LHCN-M2 (cell line): ENCODE measurements at regions not wholly inside any gene's neighbourhood (a gene's known extent, or its start where the extent isn't known, plus 50 kb on each side); places are given as distances from the start of the nearest gene placed in this dataset.
A peak's percentile ranks its signal among the peaks of the same experiment; 100 is the strongest.

ENCODE experiments used
- DNase-seq: peaks from one replicate; pipeline ENCODE4 v3.0.0-alpha.2; 2012; ENCODE audit warnings: low read depth

DNA sequence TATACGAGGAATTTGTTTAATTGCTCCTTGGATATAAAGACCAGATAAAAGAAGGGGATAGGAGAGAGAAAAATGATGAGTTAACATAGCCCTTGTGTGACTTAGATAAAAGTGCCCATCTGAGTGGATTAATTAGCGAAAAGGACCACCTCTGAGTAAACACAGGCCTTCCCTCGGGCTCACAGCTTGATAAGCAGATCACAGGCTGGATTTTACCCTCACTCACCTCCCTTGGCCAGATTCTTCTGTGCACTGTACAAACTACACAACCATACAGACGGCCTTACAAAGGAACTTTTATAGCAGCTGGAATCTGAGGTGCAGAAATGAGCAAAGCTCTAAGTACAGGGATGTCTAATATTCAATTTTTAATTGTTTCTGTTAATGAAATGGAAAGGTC, 112.4 kb upstream of the STT3B start:
- no peak for DNase-seq

DNA sequence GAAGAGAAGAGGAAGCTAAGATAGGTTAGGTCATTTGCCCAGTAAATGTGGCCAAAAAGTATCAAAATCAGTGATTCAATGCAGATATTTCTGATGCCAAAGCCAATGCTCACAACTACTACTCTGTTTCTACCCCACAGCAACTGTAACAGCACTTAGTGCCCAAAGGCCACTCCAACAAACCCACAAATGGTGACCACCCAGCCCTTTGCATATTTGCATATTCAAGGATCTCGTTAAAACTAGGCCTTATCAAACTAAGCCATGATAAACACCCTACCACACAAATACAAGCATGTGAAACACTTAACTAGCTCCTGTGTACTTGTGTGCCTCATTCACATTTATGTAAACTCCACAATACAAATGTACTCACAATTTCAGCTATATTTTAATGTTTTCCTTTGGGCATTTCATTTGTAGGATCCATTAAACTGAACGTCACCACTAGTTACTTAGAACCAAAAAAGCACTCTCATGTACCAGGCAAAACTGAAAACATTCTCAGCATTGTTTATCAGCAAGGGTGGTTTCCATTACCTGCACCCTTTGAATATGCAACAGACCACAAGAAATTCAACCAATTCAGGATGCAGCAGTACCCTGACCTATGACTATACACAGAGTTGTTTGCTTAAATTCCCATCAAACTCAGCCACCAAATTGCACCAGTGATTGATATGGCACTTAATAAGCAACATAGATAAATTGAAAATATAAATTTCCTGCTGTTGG, 111.2 kb upstream of the STT3B start:
- no peak for DNase-seq

DNA sequence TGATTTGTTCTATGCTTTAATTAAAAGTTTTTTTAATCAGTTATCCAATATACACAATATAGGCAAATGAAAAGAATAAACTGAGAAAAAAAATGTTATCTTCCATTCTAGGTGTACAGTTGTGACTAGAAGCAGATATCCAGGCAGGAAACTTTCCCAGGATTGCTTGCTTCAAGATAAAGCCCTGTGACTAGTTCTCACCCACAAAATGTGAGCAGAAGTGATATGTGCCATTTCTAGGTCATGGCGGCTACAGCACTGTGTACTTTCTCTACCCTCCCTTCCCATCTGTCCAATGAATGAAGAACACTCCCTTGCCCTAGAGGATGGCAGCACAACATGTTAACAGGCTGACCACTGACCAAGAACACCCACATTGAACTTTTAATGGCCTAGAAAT, 110.5 kb upstream of the STT3B start:
- DNase-seq: no peak

DNA sequence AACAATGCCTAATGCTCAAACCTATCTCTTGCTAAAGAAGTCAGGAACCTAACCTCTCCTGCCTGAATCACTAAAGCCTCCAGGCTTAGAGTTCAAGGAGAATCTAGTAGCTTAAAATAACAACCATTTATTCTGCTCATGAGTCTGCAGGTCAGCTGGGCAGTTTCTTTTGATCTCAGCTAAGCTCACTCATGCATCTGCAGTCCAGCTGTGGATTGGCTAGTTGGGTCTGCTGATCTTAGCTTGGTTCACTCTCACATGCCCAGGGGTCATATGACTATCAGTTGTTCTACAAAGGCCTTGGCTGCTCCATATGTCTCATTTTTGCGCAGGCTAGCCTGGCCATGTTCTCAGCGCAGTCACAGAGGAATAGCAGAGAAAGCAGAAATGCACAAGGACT, 109.2 kb upstream of the STT3B start:
- DNase-seq: peak; percentile 57

DNA sequence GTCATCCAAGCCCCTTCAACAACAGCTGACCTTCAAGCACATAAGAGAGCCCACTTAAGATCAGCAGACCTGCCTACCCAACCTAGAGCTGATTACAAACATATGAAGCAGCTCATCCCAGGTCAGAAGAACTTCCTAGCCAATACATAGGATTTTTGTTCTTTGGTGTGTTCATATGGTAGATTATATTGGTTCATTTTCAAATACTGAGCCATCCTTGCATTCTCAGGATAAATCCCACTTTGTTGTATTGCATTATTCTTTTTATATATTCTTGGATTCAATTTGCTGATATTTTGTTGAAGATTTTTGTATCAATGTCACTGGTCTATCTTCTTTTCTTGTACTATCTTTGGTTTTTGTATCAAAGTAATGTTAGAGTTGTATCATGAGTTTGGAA, 107.3 kb upstream of the STT3B start:
- DNase-seq: no peak

DNA sequence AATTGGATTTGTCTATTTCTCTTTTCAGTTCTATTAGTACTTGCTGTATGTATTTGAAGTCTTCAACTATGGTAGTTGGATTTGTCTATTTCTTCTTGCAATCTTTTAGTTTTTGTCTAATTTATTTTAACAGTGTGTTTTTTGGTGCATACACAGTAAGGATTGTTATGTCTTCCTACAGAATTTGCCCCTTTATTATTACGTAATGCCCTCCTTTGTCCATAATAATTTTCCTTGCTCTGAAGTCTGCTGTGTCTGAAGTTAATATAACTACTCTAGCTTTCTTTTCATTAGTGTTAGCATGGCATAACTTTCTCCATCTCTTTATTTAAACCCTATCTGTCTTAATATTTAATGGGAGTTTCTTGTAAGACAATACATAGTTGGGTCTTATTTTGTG, 105.1 kb upstream of the STT3B start:
- DNase-seq: no peak

DNA sequence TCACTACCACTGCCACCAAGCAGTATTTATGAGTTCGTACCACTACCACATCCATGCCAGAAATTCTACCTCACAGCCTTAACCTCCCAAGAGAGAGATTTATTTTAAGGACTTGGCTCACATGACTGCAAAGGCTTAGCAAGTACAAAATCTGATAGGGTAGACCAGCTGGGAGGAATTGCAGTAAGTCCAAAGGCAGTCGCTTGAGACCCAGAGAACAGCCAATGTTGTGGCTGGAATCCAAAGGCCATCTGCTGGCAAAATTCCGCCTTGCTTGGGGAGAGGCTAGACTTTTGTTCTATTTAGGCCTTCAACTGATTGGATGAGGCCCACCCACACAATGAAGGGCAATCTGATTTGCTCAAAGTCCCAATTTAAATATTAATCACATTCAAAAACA, 101.4 kb upstream of the STT3B start:
- DNase-seq: no peak

DNA sequence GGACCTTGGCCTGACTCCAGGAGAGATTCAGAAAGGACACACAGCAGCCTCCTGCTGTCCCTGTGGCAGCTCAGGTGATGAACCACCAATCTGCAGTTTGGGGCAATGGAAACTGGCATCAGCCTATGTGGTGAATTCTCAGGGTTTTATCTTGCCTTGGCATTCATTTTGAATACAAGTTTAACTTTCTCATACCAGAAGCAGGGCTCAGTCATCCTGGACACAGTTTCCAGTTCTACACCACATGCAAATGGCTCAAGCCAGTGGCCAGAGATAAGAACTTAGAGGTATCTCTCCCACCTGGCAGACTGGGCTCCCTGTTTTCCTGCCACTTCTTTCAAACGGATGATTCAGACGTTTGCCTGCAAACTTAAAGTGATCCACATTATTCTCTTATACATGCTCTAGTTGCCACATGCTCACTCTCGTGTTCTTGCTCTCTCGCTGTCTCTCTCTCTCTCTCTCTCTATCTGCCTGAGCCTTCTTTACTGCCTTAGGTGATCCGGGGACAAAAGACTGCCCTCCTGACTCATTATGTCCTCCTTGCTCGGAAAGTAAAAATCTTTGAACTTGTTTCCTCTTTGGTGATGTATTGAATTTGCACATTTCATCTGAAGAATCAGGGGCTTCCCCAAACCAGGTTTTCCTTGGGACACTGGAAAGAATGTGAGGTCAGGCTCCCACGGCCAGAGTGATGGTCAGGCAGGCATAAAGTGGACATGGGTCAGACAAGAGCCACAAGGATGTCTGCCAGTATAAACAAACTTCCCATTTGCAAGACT, 99.6 kb upstream of the STT3B start:
- peak; percentile 13 for DNase-seq

DNA sequence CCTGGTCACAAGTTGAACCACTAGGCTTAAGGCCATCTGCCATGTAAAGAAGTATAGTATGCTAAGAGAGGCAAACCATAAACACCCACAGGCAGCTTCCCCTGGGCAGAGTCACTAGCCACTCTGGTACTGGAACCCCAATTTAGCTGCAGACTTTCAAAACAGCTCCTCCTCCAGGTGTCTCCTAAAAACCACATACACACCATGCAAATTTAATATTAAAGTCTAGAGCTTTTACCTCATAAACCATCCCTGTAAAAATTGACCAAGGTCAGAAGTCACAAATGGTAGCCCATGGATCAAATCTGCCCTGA, 99.1 kb upstream of the STT3B start:
- no peak for DNase-seq

DNA sequence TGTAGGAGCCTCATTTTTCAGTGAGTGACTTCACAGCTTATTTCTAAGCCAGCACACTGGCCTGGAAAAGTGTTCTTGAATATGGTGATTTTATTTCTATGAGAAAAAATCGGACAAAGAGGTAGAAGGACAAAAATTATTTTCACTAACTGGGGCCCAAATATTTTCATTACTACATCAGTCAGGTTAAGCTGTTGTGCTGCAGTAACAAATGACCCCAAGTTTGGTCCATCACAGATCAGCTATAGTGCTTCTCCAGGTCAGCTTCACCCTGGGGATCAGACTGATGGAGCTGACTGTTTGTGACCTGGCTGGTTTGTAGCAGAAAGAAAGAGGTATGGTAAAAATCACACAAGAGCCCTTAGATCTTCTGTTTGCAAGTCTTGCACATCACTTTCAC, 97.9 kb upstream of the STT3B start:
- no peak for DNase-seq

DNA sequence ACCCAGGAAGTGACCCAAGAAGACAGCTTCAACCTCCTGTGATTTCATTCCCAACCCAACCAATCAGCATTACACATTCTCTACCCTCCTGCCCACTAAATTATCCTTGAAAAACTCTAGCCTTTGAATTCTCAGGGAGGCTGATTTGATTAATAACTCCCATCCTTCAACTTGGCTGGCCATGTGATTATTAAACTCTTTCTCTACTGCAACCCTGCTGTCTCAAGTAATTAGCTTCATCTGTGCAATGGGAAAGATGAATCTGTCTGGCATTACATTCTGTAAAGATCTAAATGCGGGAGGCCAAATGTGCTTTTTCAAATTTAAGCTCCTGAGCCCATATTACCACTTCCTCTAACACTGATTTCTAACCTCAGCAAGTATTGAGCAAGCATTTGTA, 95.9 kb upstream of the STT3B start:
- no peak for DNase-seq

DNA sequence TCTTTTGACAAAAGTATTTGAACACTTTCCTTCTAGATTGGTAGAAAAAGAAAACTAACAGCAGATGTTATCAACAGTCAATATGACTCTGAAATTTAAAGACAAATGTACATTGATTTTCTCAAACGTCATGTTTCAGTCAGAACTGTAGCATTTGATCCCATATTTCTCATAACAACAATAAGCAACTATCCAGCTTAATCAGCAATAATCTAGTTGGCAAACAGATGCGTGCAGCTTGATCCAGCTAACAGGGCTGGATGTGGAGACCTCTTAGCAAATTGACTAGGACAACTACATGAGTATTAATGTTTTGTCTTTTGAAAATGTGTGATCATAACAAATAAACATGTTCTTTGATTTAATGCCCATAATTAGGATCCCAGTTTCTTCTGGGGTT, 94.0 kb upstream of the STT3B start:
- DNase-seq: no peak

DNA sequence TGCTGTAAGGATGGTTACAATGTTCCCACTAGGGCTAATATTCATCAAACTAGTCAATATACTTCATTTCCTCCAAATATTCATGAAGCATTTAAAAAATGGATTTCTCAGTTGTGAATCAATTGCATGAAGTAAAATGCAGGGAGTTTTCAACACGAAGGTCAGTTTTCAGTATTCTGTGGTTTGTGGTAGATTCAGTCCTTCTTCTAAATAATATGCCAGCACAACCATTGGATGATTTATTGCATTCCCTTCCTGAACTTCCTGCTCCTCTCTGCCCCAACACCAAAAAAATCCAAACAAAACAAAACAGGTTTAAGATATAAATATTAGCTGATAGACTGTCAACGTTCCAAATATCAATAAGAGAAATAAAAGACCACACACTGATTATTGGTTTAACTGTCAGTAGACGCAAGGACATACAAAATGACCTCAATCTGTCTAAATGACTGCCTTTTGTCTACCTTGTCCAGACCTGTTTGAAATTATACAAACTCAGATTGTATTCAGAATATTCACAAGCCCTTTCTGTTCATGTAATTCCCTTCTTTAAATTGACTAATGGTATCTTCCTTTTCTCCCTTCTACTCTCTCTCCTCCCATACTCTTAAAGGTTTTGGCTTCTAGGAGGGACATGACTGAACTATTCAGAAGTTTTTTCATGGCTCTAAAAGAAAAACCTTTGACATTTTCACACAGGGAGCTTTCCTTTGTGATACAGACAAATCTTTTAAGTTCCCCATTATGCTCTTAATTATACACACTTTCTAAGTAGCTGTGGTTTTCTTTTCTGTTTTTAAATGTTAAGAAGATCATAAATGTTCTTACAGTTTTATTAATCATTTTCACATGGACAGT, 92.6 kb upstream of the STT3B start:
- DNase-seq: peak; percentile 14

DNA sequence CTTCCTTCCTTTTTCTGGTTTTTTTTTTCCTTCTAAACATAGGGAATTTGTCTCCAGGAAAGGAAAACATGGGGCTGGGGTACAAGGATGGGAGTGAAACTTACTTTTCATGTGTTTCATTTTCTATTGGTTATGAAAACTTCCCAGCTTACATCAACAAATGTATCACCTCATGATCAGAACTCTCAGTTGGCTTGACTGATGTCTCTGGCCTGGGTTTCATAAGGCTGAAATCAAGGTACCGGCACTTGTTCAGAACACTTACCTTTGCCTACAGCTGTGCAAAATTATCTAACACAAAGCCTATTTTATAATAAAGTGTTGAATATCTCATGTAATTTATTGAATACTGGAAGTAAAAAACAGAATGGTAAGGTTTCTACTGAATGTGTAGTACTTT, 91.8 kb upstream of the STT3B start:
- DNase-seq: no peak

DNA sequence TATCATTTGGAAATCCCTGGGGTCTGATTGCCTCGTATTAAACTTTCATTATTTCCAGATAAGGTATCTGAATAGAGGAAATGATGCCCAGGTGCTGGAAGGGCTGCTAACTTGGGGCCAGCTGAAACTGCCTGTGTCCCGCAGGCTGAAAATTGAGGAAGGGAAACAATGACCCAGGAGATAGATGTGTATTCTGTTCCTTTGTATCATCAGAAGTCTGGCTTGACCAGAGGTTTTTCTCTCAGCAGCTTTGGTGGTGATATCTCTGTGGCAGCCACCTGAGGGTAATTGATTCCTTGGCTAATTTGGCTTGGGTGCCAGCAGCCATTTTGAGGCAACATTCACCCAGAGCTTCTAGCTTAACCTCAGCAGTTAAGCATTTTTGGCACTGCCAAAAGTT, 90.0 kb upstream of the STT3B start:
- DNase-seq: no peak

DNA sequence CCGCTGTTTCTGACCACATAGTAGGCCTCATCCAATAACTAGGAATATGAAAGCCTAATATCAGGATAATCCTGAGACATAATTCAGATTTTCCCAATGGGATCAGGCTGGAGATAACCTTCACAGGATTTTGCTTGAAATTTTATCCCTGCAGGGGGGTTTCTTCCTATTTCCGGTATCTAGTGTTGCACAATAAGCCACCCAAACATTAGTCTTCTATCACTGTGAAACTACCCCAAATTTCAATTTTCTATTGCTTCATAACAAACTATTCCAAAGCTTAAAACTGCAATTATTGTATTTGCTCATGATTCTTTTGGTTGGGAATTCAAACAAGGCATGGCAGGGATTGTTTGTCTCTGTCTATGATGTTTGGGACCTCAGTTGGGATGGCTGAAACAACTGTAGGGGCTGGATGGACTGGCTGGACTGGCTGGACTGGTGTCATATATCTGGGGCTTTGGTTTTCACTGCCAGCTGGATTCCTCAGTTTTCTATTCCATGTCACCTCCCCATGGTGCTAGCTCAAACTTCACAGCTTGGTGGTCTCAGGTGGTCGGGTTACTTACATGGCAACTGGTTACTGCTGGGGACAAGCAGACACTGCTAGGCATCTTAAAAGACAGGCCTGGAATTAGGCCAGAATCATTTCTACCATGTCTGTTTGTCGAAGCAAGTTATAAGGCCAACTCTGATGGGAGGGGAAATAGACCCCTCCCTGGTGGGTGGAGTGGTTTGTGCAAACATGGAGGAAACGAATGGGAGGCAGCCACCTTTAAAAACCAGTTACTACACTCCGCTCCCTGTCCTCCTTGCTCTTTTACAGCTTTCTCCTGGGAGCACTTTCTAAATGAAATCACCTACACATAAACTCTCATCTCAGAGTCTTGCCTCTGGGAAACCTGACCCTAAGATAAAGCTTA, 88.2 kb upstream of the STT3B start:
- no peak for DNase-seq

DNA sequence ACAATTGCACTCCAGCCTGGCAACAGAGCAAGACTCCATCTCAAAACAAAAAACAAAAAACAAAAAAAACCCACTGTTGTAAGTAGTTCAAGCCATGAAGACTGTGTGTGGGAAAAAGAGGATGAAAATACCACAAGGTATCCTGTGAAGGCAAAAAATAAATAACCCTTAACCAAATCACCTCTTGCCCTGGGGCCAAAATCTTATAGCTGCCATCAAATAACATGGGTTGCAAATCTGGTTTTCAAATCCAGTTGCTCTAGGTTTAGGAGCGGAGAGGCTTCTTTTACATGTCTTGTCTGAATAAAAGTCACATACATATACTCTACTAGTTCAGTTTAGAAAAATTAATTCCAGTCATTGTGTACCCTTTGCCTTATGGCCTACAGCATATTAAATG, 87.0 kb upstream of the STT3B start:
- DNase-seq: no peak

DNA sequence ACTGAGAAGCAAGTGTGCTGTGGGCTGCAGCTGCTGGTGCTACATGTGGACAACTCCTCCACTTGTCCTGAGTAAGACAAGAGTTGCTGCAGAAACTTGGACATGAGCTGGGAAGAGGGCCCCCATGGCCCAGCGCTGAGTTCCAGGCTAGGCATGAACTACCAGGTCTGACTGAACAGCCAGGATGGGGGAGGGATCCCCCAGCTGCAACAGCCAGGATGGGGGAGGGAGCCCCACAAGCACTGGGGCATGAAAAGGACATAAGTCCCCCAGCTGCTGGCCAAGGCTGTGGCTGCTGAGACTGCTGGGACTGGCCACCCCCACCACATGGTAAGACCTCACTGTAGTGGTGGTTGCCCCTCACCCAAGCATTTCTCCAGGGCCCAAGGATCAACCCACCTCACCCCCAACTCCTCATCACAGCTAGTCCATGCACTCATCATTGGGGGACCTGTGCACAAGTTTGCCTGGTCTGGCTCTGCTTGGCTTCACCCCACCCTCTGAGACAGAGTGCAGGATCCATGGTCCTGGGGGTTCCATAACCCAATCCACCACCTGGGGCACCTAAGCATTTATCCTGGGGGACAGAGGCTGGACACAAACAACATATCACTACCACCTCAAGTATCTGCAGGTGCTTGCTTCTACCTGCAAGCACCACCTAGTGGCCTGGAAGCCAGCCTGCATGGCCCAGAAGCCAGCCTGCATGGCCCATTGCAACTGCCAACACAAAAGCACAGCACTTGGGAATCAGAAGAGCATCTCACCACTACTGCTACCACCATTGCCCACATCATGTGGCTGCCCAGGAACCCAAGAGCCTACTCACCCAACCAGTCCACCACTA, 84.5 kb upstream of the STT3B start:
- DNase-seq: no peak

DNA sequence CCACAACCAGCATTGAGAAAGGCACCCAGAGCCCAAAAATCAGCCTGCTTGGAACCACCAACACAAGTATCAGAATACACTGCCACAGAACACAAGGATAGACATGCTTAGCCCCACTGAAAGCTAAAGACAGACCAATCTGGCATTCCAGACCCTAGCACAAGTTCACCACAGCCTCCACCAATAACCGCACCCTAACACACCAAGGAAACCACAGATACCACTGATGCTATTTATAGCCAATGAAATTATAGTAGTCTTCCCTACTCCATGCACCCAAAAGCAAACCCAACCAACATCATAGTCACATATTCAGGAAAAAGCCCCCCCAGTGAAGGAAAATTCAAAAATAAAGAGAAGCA, 83.9 kb upstream of the STT3B start:
- no peak for DNase-seq

DNA sequence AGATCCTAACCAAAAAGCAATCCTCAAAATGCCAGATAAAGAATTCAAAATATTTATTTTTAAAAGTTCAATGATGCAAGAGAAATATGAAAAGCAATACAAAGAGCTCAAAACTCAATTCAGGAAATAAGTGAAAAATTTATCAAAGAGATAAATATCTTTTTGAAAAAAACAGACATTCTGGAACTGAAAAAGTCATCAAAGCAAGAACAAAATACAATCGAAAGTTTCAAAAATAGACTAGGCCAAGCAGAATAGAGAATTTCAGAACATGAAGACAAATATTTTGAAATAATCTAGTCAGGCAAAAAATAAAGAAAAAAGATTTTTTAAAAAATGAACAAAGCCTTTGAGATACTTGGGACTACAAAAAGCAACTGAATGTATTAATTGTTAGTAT, 83.4 kb upstream of the STT3B start:
- DNase-seq: no peak

DNA sequence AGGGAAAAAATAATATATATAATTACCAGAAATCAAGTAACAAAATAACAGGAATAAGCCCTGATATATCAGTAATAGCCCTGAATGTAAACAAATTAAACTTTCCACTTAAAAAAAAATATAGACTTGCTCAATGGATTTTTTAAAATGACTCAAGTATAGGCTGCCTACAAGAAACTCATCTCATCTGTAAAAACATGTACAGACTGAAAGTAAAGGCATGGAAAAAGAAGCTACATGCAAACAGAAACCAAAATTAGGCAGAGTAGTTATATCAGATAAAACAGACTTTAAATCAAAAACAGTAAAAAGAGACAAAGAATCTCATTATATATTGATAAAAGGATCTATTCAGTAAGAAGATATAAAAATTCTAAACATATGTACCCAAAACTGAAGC, 82.4 kb upstream of the STT3B start:
- no peak for DNase-seq
